Peyer's patch (tissue), 4 donors: ENCODE measurements at regions not wholly inside any gene's neighbourhood (a gene's known extent, or its start where the extent isn't known, plus 50 kb on each side); places are given as distances from the start of the nearest gene placed in this dataset.

ENCODE experiments used
- POLR2A ChIP-seq, 2 donors: fragments of 450-650 bp; IDR thresholded peaks; one replicate each; pipeline ENCODE4 v1.5.1; 2017; ENCODE audit warnings: antibody characterized with exemption in 2 of 2, mild to moderate bottlenecking in 2 of 2, moderate library complexity in 2 of 2
- TF ChIP-seq, protein P1 (sequence below), 6 experiments: fragments of 450-650 bp in 4 of 6; fragments of 200-600 bp in 2 of 6; sonication (generic) in 1 of 6; IDR thresholded peaks; one replicate each; pipeline ENCODE4 v1.5.1; 2017 to 2019; ENCODE audit warnings: antibody characterized with exemption in 6 of 6, mild to moderate bottlenecking in 3 of 6, moderate library complexity in 1 of 6

DNA sequence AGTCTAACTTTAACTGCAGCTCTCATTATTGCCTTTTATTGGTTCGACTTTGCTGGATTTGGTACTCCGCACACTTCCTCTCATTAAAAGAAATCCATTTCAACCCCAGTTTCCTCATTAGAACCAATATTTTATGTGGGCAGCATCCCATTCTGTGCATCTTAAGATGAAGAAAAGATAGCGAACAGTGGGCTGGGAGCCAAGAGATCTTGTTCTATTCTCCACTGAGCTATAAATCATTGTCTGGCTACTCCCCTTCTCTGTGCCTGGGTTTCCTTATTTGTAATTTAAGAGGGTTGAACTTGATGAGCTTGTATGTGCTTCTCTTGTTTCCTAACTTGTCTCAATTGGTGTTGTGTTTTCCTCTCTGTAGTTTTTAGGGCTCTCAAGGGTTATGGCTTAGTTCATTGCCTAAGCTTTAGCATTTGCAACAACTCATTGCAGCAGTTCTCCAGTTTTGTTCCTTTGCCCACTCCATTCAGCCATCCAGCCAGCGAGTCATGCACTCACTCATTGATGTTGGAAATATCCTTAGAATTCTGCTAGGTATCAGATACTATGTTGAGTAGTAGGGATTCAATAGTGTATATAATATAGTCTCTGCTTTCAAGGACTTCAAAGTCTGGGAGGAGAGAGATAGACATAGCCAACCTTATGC lies 273.3 kb upstream of the TNC start:
- TF ChIP-seq, protein P1, sequence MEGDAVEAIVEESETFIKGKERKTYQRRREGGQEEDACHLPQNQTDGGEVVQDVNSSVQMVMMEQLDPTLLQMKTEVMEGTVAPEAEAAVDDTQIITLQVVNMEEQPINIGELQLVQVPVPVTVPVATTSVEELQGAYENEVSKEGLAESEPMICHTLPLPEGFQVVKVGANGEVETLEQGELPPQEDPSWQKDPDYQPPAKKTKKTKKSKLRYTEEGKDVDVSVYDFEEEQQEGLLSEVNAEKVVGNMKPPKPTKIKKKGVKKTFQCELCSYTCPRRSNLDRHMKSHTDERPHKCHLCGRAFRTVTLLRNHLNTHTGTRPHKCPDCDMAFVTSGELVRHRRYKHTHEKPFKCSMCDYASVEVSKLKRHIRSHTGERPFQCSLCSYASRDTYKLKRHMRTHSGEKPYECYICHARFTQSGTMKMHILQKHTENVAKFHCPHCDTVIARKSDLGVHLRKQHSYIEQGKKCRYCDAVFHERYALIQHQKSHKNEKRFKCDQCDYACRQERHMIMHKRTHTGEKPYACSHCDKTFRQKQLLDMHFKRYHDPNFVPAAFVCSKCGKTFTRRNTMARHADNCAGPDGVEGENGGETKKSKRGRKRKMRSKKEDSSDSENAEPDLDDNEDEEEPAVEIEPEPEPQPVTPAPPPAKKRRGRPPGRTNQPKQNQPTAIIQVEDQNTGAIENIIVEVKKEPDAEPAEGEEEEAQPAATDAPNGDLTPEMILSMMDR (IDR thresholded peaks at IDR 0.05), result no peak
- TF ChIP-seq POLR2A (IDR thresholded peaks at IDR 0.05), result no peak
